IMR-90 (cell line): ENCODE measurements at regions not wholly inside any gene's neighbourhood (a gene's known extent, or its start where the extent isn't known, plus 50 kb on each side); places are given as distances from the start of the nearest gene placed in this dataset.

Experiments used
- ATAC-seq: fragments of 200-7000 bp; cut with Tn5 transposase; 2 replicates; pipeline ENCODE4 v1.9.1; 2020; ENCODE audit warnings: low read depth, mild to moderate bottlenecking, moderate library complexity
- BruUV-seq: library from RNA; stranded (reverse); fragments of 400-500 nt; replicated peaks from 2 replicates; lab custom pipeline; 2021; lab: Mats Ljungman, UMichigan
- CTCF ChIA-PET: fragments of 300-600 bp; formaldehyde crosslinking; extraction: SDS; loops from one replicate; lab custom pipeline; 2021; ENCODE audit warnings: antibody characterized with exemption; lab: Yijun Ruan, JAX
- POLR2A ChIA-PET: fragments of 300-600 bp; sonication (Branson Sonifier 250); formaldehyde crosslinking; loops from one replicate; lab custom pipeline; 2022; ENCODE audit warnings: antibody characterized with exemption; ENCODE audit not compliant: unreplicated experiment; lab: Charles Lee
- DNase-seq: peaks from one replicate; pipeline ENCODE4 v3.0.0; 2013
- H2AFZ ChIP-seq: replicated peaks from 2 replicates; pipeline ENCODE3; 2013; ENCODE audit warnings: low read length, mild to moderate bottlenecking; ENCODE audit not compliant: poor library complexity
- H2AK5ac ChIP-seq: 2 replicates; pipeline ENCODE4 v1.6.1; 2013; ENCODE audit warnings: low read depth, low read length, inconsistent platforms
- H2AK9ac ChIP-seq: replicated peaks from 2 replicates; pipeline ENCODE3; 2013; ENCODE audit warnings: mild to moderate bottlenecking, low read depth, low read length, moderate library complexity; ENCODE audit not compliant: poor library complexity
- H2BK120ac ChIP-seq: 2 replicates; pipeline ENCODE4 v1.6.1; 2013; ENCODE audit warnings: low read depth, low read length, inconsistent platforms
- H2BK15ac ChIP-seq: 3 replicates; pipeline ENCODE4 v1.6.1; 2013; ENCODE audit warnings: low read depth, low read length, inconsistent platforms
- H2BK20ac ChIP-seq: 2 replicates; pipeline ENCODE4 v1.6.1; 2013; ENCODE audit warnings: low read depth, mild to moderate bottlenecking, inconsistent platforms, low read length, moderate library complexity
- H2BK5ac ChIP-seq: 2 replicates; pipeline ENCODE4 v1.6.1; 2013; ENCODE audit warnings: mild to moderate bottlenecking, low read depth, low read length, inconsistent platforms; ENCODE audit not compliant: poor library complexity, severe bottlenecking
- H3K14ac ChIP-seq: replicated peaks from 2 replicates; pipeline ENCODE4 v1.6.1; 2013; ENCODE audit warnings: low read depth, low read length, inconsistent platforms
- H3K18ac ChIP-seq: 2 replicates; pipeline ENCODE4 v1.6.1; 2013; ENCODE audit warnings: low read depth, low read length, control low read depth
- H3K23ac ChIP-seq: 2 replicates; pipeline ENCODE4 v1.6.1; 2013; ENCODE audit warnings: low read depth, low read length, inconsistent platforms
- H3K27ac ChIP-seq: 2 replicates; pipeline ENCODE4 v1.5.1; 2013; ENCODE audit warnings: mild to moderate bottlenecking, control low read depth, low read length; ENCODE audit not compliant: insufficient read depth
- H3K27me3 ChIP-seq: 2 replicates; pipeline ENCODE4 v1.6.1; 2013; ENCODE audit warnings: low read length; ENCODE audit not compliant: control insufficient read depth, insufficient read depth
- H3K36me3 ChIP-seq: 2 replicates; pipeline ENCODE4 v1.6.1; 2013; ENCODE audit warnings: low read length, mixed read lengths; ENCODE audit not compliant: control insufficient read depth, insufficient read depth
- H3K4ac ChIP-seq: 2 replicates; pipeline ENCODE4 v1.6.1; 2013; ENCODE audit warnings: low read depth, low read length, inconsistent platforms
- H3K4me1 ChIP-seq: 2 replicates; pipeline ENCODE4 v1.6.1; 2013; ENCODE audit warnings: low read length, mixed read lengths; ENCODE audit not compliant: control insufficient read depth, insufficient read depth
- H3K4me2 ChIP-seq: 2 replicates; pipeline ENCODE4 v1.6.1; 2013; ENCODE audit warnings: low read depth, mild to moderate bottlenecking, control low read depth, low read length, moderate library complexity
- H3K4me3 ChIP-seq: 2 replicates; pipeline ENCODE4 v1.5.1; 2013; ENCODE audit warnings: low read depth, mild to moderate bottlenecking, control low read depth, low read length, moderate library complexity; ENCODE audit not compliant: insufficient read depth
- H3K56ac ChIP-seq: 2 replicates; pipeline ENCODE4 v1.6.1; 2013; ENCODE audit warnings: low read length, inconsistent platforms; ENCODE audit not compliant: insufficient read depth; ENCODE audit errors: extremely low read depth
- H3K79me1 ChIP-seq, 2 experiments: 2 replicates each; pipeline ENCODE4 v1.6.1; 2013; ENCODE audit warnings: low read length in 2 of 2, inconsistent platforms in 1 of 2, low read depth in 1 of 2
- H3K9ac ChIP-seq: 2 replicates; pipeline ENCODE4 v1.6.1; 2013; ENCODE audit warnings: low read depth, low read length, control low read depth
- H3K9me1 ChIP-seq: 2 replicates; pipeline ENCODE4 v1.6.1; 2013; ENCODE audit warnings: low read length, inconsistent platforms; ENCODE audit not compliant: insufficient read depth
- H3K9me3 ChIP-seq: 2 replicates; pipeline ENCODE4 v1.6.1; 2013; ENCODE audit warnings: low read length; ENCODE audit not compliant: control insufficient read depth, insufficient read depth
- H4K20me1 ChIP-seq: 2 replicates; pipeline ENCODE4 v1.6.1; 2013; ENCODE audit warnings: low read length, inconsistent platforms; ENCODE audit not compliant: insufficient read depth
- H4K5ac ChIP-seq: 2 replicates; pipeline ENCODE4 v1.6.1; 2013; ENCODE audit warnings: mild to moderate bottlenecking, low read depth, low read length, control low read depth
- H4K8ac ChIP-seq, 2 experiments: 2 replicates each; pipeline ENCODE4 v1.6.1; 2013; ENCODE audit warnings: low read depth in 2 of 2, low read length in 2 of 2, control low read depth in 1 of 2, inconsistent platforms in 1 of 2
- H4K91ac ChIP-seq: 2 replicates; pipeline ENCODE4 v1.6.1; 2013; ENCODE audit warnings: low read depth, low read length, inconsistent platforms; ENCODE audit not compliant: insufficient read depth
- BHLHE40 ChIP-seq: fragments of 150-350 bp; IDR thresholded peaks from 2 replicates; pipeline ENCODE4 v1.6.1; 2016; ENCODE audit warnings: mild to moderate bottlenecking, low read depth, low read length
- CEBPB ChIP-seq: IDR thresholded peaks from 2 replicates; pipeline ENCODE4 v1.6.1; 2012; ENCODE audit warnings: low read depth, low read length, improper control_type of control experiment
- CHD1 ChIP-seq: IDR thresholded peaks from 2 replicates; pipeline ENCODE4 v1.6.1; 2012; ENCODE audit warnings: low read depth, low read length, improper control_type of control experiment
- CTCF ChIP-seq: conservative IDR thresholded peaks from 2 replicates; pipeline ENCODE4 v1.5.1; 2012; ENCODE audit warnings: mild to moderate bottlenecking, low read depth, low read length, improper control_type of control experiment
- ELK1 ChIP-seq: fragments of 150-350 bp; IDR thresholded peaks from 2 replicates; pipeline ENCODE4 v1.6.1; 2016; ENCODE audit warnings: low read depth, mild to moderate bottlenecking, low read length, moderate library complexity, borderline replicate concordance
- MAZ ChIP-seq: IDR thresholded peaks from 2 replicates; pipeline ENCODE4 v1.6.1; 2012; ENCODE audit warnings: low read depth, mild to moderate bottlenecking, low read length, improper control_type of control experiment, moderate library complexity, borderline replicate concordance
- MXI1 ChIP-seq: IDR thresholded peaks from 2 replicates; pipeline ENCODE4 v1.6.1; 2012; ENCODE audit warnings: low read depth, mild to moderate bottlenecking, low read length, moderate library complexity, borderline replicate concordance
- NFE2L2 ChIP-seq: fragments of 150-350 bp; IDR thresholded peaks from 2 replicates; pipeline ENCODE4 v1.6.1; 2016; ENCODE audit warnings: low read depth, mild to moderate bottlenecking, low read length
- POLR2A ChIP-seq: IDR thresholded peaks from 2 replicates; pipeline ENCODE4 v1.6.1; 2012; ENCODE audit warnings: mild to moderate bottlenecking, low read depth, low read length
- RAD21 ChIP-seq: IDR thresholded peaks from 2 replicates; pipeline ENCODE4 v1.6.1; 2012; ENCODE audit warnings: low read length, improper control_type of control experiment
- RCOR1 ChIP-seq: IDR thresholded peaks from 2 replicates; pipeline ENCODE4 v1.6.1; 2012; ENCODE audit warnings: mild to moderate bottlenecking, low read length, improper control_type of control experiment; ENCODE audit not compliant: insufficient replicate concordance
- RFX5 ChIP-seq: IDR thresholded peaks from 2 replicates; pipeline ENCODE4 v1.8.0; 2012; ENCODE audit warnings: low read depth, mild to moderate bottlenecking, low read length, moderate library complexity
- WGBS, 2 experiments: methylation state at CpG; one replicate each; pipeline versions ENCODE4 v1.1.5 to v1.1.7; 2013; ENCODE audit warnings: missing lambda C conversion rate in 2 of 2; ENCODE audit not compliant: insufficient read length in 1 of 2; ENCODE audit errors: extremely low coverage in 2 of 2; 5-methylcytosine and 5-hydroxymethylcytosine counted together
- dilution Hi-C: fragments of 300-500 bp; cut with HindIII; formaldehyde crosslinking; loops from one replicate; pipeline ENCODE4 v1.14.3; 2018; ENCODE audit warnings: low sequenced_read_pairs; ENCODE audit not compliant: unreplicated experiment
- in situ Hi-C: fragments of 300-500 bp; cut with MboI; formaldehyde crosslinking; loops from 3 replicates; pipeline ENCODE4 v1.14.3; 2019; ENCODE audit warnings: low sequenced_read_pairs, inconsistent platforms, mixed read lengths
- intact Hi-C: fragments of 100-400 bp; cut with micrococcal nuclease; formaldehyde crosslinking; loops from 2 replicates; pipeline ENCODE4 v1.10.0; 2022
- TF ChIP-seq, protein P1 (sequence below): fragments of 150-350 bp; IDR thresholded peaks from 2 replicates; pipeline ENCODE4 v1.6.1; 2017; ENCODE audit warnings: mild to moderate bottlenecking, antibody characterized with exemption, low read length, low read depth

GRCh38 chr11:116589402-116589801 lies 183.4 kb downstream of the BUD13 start:
- Histone ChIP-seq H3K4me1 (no peaks in the 10 kb centered on the region), H3K27ac (no peak overlapping the region), H2AK9ac (no peak overlapping the region), H2BK120ac (no peak overlapping the region), H3K9ac (no peak overlapping the region), H2BK5ac (no peak overlapping the region), H4K5ac (no peak overlapping the region), H3K4me3 (no peak overlapping the region), H4K91ac (no peak overlapping the region), H2BK20ac (no peak overlapping the region), H4K8ac (no peak overlapping the region), H3K36me3 (no peaks in the 10 kb centered on the region), H2BK15ac (no peak overlapping the region), H3K23ac (no peak overlapping the region), H3K56ac (no peak overlapping the region), H3K79me1 (no peaks in the 10 kb centered on the region), H3K14ac (no peak overlapping the region), H2AK5ac (no peak overlapping the region), H4K20me1 (no peaks in the 10 kb centered on the region), H2AFZ (no peak overlapping the region), H3K27me3 (peaks cover 2% of the 10 kb centered on the region), H3K18ac (no peak overlapping the region), H3K9me1 (no peaks in the 10 kb centered on the region), H3K4me2 (no peak overlapping the region), H3K4ac (no peak overlapping the region), H3K9me3 (no peaks in the 10 kb centered on the region)
- dilution Hi-C loops (no loop called here), intact Hi-C loops (no loop called here), in situ Hi-C loops (no loop called here)
- no CpG with 5 or more reads among the region's 5 CpGs for WGBS, 2 experiments
- ATAC-seq, result no peak
- BruUV-seq, result no TSS peak
- no peak for DNase-seq
- CTCF ChIA-PET, result no interaction called here
- TF ChIP-seq, protein P1, sequence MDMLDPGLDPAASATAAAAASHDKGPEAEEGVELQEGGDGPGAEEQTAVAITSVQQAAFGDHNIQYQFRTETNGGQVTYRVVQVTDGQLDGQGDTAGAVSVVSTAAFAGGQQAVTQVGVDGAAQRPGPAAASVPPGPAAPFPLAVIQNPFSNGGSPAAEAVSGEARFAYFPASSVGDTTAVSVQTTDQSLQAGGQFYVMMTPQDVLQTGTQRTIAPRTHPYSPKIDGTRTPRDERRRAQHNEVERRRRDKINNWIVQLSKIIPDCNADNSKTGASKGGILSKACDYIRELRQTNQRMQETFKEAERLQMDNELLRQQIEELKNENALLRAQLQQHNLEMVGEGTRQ, result no peak
- TF ChIP-seq POLR2A (no peak), NFE2L2 (no peak), BHLHE40 (no peak), MAZ (no peak), RCOR1 (no peak), CEBPB (no peak), RFX5 (no peak), RAD21 (no peak), MXI1 (no peak), CHD1 (no peak), ELK1 (no peak), CTCF (no peak)
- POLR2A ChIA-PET, result no interaction called here
